NB4 (cell line): ENCODE measurements at regions not wholly inside any gene's neighbourhood (a gene's known extent, or its start where the extent isn't known, plus 50 kb on each side); places are given as distances from the start of the nearest gene placed in this dataset.

Experiments
- CTCF ChIP-seq: IDR thresholded peaks from one replicate; pipeline ENCODE4 v1.5.1; 2012; ENCODE audit warnings: low read depth, low read length
- MAX ChIP-seq: IDR thresholded peaks from 2 replicates; pipeline ENCODE4 v1.6.1; 2011; ENCODE audit warnings: low read depth, low read length

- no peak for TF ChIP-seq CTCF
- no peak for TF ChIP-seq MAX
Measured at GRCh38 chr12:83538361-83538965, 851.8 kb downstream of the TMTC2 start.
